RWPE1 (cell line): ENCODE measurements at regions not wholly inside any gene's neighbourhood (a gene's known extent, or its start where the extent isn't known, plus 50 kb on each side); places are given as distances from the start of the nearest gene placed in this dataset.
A peak's percentile ranks its signal among the peaks of the same experiment; 100 is the strongest.

Source experiments
- CTCF ChIA-PET: fragments of 350-600 bp; sonication (Branson Sonifier 250); formaldehyde crosslinking; extraction: SDS; loops from one replicate; lab custom pipeline; 2021; lab: Yijun Ruan, JAX
- POLR2A ChIA-PET: fragments of 400-600 bp; formaldehyde crosslinking; extraction: SDS; loops from one replicate; lab custom pipeline; 2020; ENCODE audit warnings: antibody characterized with exemption; ENCODE audit not compliant: low non-redundant PET; lab: Yijun Ruan, JAX
- DNase-seq: peaks from one replicate; pipeline ENCODE4 v3.0.0; 2012; ENCODE audit warnings: low spot score
- H3K27ac ChIP-seq: fragments of 450-650 bp; 2 replicates; pipeline ENCODE4 v1.5.1; 2017
- CTCF ChIP-seq: fragments of 450-650 bp; conservative IDR thresholded peaks from 2 replicates; pipeline ENCODE4 v1.5.1; 2017; ENCODE audit warnings: low read depth, mild to moderate bottlenecking

DNA sequence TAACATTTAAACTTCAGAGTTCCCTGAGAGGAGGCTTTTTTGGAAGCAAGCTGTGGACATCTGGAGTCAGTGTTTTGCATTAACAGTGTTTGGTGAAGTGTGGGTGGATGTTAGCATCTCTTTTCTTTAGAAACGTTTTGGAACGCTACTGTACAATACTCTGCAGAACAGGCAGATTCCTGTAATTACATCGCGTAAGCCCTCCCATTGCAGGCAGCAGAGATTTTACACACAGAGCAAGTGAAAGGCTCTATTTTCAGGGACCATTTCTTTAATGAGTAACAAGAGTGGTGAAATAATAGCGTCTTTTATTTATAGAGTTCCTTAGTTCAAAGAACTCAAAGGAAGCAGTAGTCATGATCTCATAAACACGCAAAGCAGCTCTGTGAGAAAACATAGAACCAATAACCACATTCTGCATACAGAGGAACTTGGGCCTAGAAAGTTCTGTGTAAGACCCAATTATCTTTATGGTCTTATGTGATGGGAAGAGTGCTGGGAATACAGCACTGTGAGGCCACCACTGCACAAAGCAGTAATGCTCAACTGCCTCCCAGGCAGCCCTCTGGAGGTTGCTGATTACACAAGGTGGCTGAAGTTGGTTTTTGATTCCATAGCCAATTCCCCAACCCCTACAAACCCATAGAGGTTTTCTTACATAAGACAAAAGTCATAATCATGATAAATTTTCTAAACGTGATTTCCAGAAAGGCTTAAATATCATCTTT is 298.7 kb upstream of the EPHA5 start:
- DNase-seq = no peak
- POLR2A ChIA-PET = no interaction called here

GRCh38 chr4:65960751-65961150 is 290.5 kb upstream of the EPHA5 start:
- no peak overlapping the region for H3K27ac ChIP-seq
- TF ChIP-seq CTCF = no peak
- no peak for DNase-seq
- ChIA-PET POLR2A (no interaction called here), CTCF (no interaction called here)

More for the DNA sequence above, 298.7 kb upstream of the EPHA5 start:
- TF ChIP-seq CTCF = no peak
- no peak overlapping the region for H3K27ac ChIP-seq
- CTCF ChIA-PET = no interaction called here

- TF ChIP-seq CTCF = no peak
- H3K27ac ChIP-seq = no peak overlapping the region
- peak; percentile 0 for DNase-seq
- POLR2A ChIA-PET = no interaction called here
- CTCF ChIA-PET = no interaction called here
These were observed 284.1 kb upstream of the EPHA5 start for GRCh38 chr4:65954416-65954815.

DNA sequence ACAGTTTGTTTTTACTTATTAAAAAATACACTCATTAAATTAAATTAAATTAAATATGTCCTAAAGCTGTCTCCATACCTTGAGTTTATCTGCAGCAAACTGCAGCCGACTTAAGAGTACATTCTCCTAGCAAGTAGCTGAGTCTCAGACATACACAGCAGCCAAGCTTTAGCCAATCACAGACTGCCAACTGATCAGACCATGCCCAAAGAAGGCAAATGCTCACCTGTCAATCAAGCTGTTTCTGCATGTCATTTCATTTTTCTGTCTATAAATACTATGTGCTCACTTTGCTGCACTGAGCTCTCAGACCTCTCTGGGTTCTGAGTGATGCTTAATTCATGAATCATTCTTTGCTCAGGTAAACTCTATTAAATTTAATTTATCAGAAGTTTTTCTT is 280.9 kb upstream of the EPHA5 start:
- no peak overlapping the region for H3K27ac ChIP-seq
- ChIA-PET POLR2A (no interaction called here), CTCF (no interaction called here)
- DNase-seq = no peak
- TF ChIP-seq CTCF = no peak

DNA sequence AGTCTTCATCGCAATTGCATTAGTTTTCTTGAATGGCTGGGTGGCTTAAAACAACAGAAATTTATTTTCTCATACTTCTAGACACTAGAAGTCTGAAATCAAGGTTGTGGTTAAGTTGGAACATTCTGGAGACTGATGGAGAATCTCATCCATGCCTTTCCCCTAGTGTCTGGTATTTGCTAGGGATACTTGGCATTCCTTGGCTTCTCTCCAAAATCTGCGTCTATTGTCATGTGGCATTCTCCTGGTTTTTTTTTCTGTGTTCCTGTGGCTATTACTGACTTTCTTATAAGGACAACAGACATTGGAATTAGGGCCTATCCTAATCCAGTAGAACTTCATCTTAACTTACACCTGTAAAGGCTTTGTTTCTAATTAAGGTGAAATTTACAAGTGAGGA is 272.8 kb upstream of the EPHA5 start:
- ChIA-PET CTCF (no interaction called here), POLR2A (no interaction called here)
- no peak overlapping the region for H3K27ac ChIP-seq
- TF ChIP-seq CTCF = no peak
- DNase-seq = peak; percentile 26

GRCh38 chr4:65924843-65925242 is 254.6 kb upstream of the EPHA5 start:
- TF ChIP-seq CTCF = no peak
- ChIA-PET POLR2A (no interaction called here), CTCF (no interaction called here)

More at GRCh38 chr4:65924843-65925242, 254.6 kb upstream of the EPHA5 start:
- DNase-seq = no peak
- H3K27ac ChIP-seq = no peak overlapping the region
